GM21717 (cell line): ENCODE measurements at regions not wholly inside any gene's neighbourhood (a gene's known extent, or its start where the extent isn't known, plus 50 kb on each side); places are given as distances from the start of the nearest gene placed in this dataset.

Experiments
- ATAC-seq: cut with Tn5 transposase; IDR thresholded peaks from one replicate; pipeline ENCODE4 v1.9.1; 2021; ENCODE audit warnings: mild to moderate bottlenecking, moderate library complexity; ENCODE audit not compliant: unreplicated experiment

- no peak for ATAC-seq
Measured at GRCh38 chr2:41626936-41627335, 420.9 kb upstream of the PKDCC start.

- no peak for ATAC-seq
Measured at GRCh38 chr2:41634686-41635085, 413.1 kb upstream of the PKDCC start.

DNA sequence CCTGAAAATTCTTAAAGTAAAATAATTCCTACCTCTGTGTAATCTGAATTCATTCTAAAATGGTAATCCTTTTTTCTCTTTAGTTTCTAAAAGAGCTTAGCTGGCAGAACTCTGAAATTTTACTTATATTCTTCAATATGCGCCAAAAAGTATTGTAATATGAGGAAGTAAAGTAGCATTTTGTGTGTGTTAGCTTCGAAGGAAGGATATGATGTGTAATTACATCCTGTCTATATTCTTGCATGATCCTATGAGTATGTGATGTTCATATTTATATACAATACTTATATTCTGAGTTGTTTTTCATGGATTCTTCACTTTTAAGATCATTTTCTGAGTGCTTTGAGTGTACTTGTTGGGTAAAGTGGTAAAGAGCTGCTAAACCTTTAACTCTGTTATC lies 402.9 kb upstream of the PKDCC start:
- no peak for ATAC-seq

DNA sequence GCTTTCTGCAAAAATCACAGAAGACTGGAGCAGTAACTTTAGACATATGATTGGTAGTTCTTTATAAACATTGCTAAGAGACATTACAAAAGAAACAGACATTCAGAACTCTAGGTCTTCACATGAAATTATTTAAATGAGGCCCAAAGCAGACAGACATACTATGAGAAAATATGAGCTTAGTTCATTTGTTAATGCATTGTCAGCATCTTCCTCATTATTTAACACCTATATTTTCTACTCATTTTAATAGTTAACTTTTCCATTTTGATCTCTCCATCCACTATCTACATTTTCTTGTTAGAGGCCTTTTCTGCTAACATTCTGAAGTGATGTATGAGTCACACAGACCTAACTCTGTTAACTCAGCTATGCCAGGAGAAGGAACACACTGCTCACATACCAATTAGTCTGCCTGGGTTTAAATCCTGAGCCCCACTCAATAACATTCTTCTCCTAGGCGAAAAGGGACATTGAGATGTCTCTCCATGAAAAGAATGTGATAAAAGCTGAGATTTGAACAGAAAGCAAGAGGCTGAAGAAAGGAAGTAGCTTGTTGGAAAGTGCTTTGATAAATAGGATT lies 400.3 kb upstream of the PKDCC start:
- no peak for ATAC-seq

- ATAC-seq: no peak
Measured at GRCh38 chr2:41657226-41657625, 390.6 kb upstream of the PKDCC start.

GRCh38 chr2:41659758-41660157 lies 388.1 kb upstream of the PKDCC start:
- no peak for ATAC-seq

DNA sequence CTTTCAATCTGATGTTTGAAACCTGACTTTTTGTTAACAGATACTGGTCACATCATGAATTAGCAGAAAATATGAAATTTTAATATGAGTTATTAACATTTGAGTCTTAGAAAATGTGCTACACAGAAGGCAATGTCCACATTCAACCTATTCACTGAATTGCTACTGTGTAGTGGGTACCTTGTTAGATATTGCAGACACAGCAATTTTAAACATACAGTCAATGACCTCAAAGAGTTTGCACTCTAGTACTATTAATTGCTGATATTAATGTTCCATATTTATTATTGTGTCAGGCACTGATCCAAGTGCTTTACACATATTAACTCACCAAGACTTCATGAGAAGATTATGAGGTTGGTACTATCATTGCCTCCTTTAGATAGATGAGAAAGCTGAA lies 385.4 kb upstream of the PKDCC start:
- no peak for ATAC-seq

DNA sequence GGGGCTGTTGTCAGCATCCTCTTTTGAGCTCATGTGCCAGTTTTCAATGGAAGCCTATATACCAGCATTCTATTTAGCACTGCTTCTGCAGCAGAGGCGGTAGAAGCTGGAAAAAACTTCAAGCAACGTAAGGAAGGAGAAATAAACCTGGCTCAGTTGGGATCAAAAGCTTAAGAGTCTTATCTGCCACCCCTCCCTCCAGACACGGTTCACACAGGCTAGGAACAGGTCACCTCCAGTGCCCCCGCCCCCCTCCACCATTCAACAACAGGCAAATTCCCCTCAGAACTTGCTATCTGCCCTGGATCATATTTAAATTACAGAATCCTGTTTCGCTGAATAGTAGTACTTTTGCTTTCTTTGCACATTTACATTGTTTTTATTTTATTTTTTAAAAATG lies 384.8 kb upstream of the PKDCC start:
- ATAC-seq: no peak

DNA sequence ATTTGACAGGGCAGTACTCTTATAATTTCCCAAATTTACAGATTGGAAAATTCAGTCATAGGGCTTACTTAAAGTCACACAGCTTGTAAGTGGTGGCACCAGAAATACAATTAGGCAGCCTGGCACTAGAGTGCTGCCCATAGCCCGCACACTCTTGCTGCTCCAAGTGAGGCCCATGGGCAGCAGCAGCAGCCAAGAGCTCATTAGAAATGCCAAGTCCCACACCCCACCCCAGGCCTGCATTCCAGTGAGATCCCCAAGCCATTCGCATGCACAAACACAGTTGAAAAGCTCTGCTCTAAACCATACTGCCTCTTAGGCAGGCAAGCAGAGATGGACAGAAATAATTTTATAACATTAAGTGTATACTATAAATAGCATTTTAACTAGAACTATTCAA lies 379.3 kb upstream of the PKDCC start:
- ATAC-seq: no peak

GRCh38 chr2:41678639-41679038 lies 369.2 kb upstream of the PKDCC start:
- ATAC-seq: no peak

DNA sequence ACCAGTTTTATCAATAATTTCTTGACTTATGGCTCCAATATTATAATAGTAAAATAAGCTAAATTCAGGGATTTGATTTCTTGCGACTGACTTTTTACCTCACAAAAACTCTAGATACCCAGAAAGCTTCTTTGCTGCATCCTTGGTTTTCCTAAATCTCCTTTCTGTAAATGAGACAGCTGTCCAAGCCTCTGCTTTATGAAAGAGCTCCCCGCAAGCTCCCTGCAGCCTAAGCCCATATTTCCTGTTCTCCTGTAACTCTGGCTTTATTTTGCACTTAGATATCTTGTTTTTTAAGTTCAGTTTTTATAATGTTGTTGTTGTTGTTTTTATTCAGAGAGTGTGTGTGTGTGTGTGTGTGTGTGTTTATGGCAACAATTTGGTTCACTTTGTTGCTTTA lies 361.7 kb upstream of the PKDCC start:
- no peak for ATAC-seq

DNA sequence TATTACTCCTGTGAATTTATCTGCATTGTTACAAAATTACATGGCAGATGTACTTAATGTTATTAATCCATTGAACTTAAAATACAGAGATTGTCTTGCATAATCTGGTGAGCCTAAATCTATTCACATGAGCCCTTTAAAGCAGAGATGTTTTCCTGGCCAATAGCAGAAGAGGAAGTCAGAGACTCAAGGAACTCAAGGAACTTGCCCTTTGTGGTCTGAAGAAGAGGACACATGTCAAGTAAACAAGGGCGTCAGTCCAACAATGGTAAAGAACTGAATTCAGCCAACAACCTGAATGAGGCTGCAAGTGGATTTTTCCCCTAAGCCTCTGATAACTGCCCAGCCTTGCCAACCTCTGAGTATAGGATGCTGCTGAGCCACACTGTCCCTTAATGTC lies 356.3 kb upstream of the PKDCC start:
- no peak for ATAC-seq

DNA sequence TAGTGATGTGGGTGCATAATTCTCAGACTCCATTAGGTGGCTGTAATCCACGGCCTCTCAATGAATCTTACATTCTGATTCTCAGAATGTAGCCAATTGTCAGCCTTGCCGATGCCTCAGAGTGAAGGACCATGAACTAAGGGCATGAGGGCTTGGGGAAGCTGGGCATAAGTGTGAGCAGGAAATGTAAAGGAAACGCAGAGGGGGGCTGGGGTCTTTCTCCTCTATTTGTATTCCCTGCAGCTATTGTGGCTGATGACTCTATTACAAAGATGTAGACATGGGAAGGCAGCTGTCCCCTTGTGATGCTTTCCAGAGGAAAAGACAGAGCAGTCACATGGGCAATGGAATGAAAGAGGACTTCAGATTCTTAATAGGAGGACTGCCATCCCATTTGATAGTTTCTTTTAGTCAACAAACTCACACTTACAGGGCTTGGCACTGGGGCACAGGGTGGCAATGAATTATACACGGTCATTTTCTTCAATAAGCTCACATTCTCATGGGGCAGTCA lies 353.2 kb upstream of the PKDCC start:
- ATAC-seq: no peak

DNA sequence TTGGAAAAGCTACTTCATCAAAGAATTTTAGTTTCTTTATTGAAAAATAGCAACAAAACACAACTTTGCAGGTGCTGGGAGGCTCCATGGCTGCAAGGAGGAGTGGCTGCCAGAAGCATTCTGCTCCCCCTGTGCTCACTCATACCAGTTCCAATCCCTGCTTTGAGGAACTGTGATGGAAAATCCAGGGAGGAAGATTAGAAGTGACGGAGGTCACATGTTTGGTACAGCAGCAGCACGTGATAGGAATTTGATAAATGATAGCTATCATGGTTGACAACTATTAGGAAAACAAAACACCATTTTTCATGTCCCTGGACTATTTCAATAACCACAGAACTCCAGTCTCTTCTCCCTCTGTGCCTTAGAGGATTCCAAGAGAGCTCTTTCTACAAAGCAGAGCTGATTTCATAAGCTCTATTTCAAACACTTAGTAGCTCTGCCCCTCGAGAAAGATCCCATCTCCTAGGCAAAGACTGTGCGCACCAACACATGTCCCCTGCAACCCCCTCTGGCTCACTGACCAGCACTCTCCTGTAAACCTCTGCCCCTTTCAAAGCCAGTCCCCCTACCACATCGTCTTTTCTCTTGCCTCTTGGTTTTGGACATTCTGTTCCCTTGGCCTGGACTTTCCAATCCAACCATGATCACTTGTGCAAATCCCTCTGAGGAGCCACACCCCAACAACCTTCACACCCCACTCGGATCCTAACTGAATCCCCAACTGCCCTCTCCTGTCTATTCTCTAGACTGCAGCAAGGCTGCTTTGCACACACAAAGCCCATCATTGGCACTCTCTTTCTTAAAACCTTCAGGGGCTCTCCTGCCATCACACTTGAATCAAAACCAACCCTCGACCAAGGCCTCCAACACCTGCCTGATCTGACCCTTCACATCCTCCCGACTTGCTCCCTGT lies 352.4 kb upstream of the PKDCC start:
- ATAC-seq: no peak

- ATAC-seq: no peak
Measured at GRCh38 chr2:41697389-41697788, 350.4 kb upstream of the PKDCC start.

- no peak for ATAC-seq
Measured at GRCh38 chr2:41698678-41699422, 349.0 kb upstream of the PKDCC start.

DNA sequence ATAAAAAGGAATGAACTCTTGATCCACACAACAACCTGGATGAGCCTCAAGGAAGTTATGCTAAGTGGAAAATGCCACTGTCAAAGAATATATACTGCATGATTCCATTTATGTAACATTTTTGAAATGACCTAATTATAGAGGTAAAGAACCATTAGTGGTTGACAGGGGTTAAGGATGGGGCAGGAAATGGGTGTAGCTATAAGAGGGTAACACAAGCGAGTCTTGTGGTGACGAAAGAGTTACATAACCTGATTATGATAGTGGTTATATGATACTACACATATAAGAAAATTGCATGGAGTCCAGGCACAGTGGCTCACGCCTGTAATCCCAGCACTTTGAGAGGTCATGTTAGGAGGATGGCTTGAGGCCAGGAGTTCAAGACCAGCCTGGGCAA lies 346.6 kb upstream of the PKDCC start:
- no peak for ATAC-seq

DNA sequence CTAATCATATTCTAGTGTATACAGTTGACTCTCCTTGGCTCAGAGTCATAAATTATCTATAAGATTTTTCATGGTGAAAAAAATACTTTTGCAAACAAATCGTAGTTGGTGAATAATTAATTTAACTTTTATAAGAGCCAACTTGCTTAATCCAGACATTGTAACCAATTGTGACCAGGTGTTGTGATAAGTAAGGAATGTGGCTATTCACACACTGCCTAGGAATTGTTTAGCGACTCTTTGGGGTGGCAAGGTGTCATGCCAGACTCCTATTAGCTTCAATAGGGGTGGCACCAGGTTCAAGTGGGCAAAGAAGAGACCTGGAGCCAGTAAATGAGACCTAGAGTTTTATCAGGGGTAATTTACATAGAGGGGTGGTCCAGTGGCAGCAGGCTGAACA lies 344.7 kb upstream of the PKDCC start:
- ATAC-seq: no peak

- no peak for ATAC-seq
Measured at GRCh38 chr2:41705634-41706033, 342.2 kb upstream of the PKDCC start.

- no peak for ATAC-seq
Measured at GRCh38 chr2:41706286-41706685, 341.5 kb upstream of the PKDCC start.

DNA sequence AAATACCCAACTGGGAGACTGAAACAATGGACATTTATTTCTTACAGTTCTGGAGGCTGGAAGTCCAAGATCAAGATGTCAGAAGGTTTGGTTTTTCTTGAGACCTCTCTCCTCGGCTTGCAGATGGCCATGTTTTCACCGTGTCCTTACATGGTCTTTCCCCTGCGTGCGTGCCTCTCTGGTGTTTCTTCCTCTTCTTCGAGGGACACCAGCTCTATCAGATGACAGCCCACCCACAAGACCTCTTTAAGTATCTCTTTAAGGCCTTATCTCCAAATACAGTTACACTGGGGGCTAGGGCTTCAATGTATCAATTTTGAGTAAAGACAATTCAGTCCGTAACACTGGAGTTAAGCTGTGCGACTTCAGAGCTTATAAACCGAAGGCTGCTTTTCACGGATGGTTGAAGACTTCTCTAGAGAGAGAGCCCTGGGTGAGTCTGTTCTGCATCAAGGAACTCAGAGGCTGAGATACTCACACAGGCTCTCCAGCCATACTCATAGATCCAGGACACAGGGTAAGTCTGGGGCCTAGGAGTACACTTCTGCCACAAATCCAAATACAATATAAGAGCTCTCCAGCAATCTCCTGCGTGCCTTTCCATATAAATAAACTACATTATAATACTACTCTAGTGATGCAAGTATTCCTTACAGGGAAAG lies 339.9 kb upstream of the PKDCC start:
- no peak for ATAC-seq
